Gastrocnemius medialis (tissue), 4 donors: ENCODE measurements at regions not wholly inside any gene's neighbourhood (a gene's known extent, or its start where the extent isn't known, plus 50 kb on each side); places are given as distances from the start of the nearest gene placed in this dataset.
A peak's percentile ranks its signal among the peaks of the same experiment; 100 is the strongest.

Experiments
- ATAC-seq, 2 donors: fragments of 150-250 bp; one replicate each; pipeline ENCODE4 v1.9.1; 2016
- DNase-seq, 2 donors: peaks; one replicate each; pipeline ENCODE4 v3.0.0-alpha.2; 2019
- H3K27ac ChIP-seq, 4 donors: fragments of 200-600 bp; sonication (generic); 1 replicate in 1 of 4; 2 replicates in 3 of 4; pipeline ENCODE4 v1.5.1; 2016 to 2018; ENCODE audit warnings: mild to moderate bottlenecking in 2 of 4, moderate library complexity in 1 of 4
- H3K27me3 ChIP-seq, 3 donors: fragments of 200-600 bp; sonication (generic) in 2 of 3; 1 replicate in 1 of 3; 2 replicates in 2 of 3; pipeline versions ENCODE4 v1.5.1 to v1.6.0; 2016 to 2019; ENCODE audit warnings: mild to moderate bottlenecking in 1 of 3, moderate library complexity in 1 of 3
- H3K36me3 ChIP-seq, 2 donors: fragments of 200-600 bp; sonication (generic) in 1 of 2; one replicate each; pipeline ENCODE4 v1.5.1; 2017 to 2018
- H3K4me1 ChIP-seq, 2 donors: fragments of 200-600 bp; sonication (generic) in 1 of 2; one replicate each; pipeline ENCODE4 v1.5.1; 2016 to 2017; ENCODE audit warnings: mild to moderate bottlenecking in 2 of 2
- H3K4me3 ChIP-seq, 4 donors: fragments of 200-600 bp; sonication (generic) in 3 of 4; 1 replicate in 1 of 4; 2 replicates in 3 of 4; pipeline ENCODE4 v1.5.1; 2016 to 2019; ENCODE audit warnings: mild to moderate bottlenecking in 2 of 4
- H3K9me3 ChIP-seq, 3 donors: fragments of 200-600 bp; sonication (generic) in 2 of 3; 1 replicate in 1 of 3; 2 replicates in 2 of 3; pipeline ENCODE4 v1.5.1; 2016 to 2019
- CTCF ChIP-seq, 5 experiments: fragments of 450-650 bp in 3 of 5; fragments of 200-600 bp in 2 of 5; sonication (generic) in 2 of 5; IDR thresholded peaks in 4 of 5; conservative IDR thresholded peaks in 1 of 5; 1 replicate in 4 of 5; 2 replicates in 1 of 5; pipeline ENCODE4 v1.5.1; 2016 to 2019; ENCODE audit warnings: antibody characterized with exemption in 5 of 5, mild to moderate bottlenecking in 3 of 5, moderate library complexity in 3 of 5
- POLR2A ChIP-seq, 2 donors: fragments of 450-650 bp; IDR thresholded peaks; one replicate each; pipeline ENCODE4 v1.6.1; 2017; ENCODE audit warnings: antibody characterized with exemption in 2 of 2, mild to moderate bottlenecking in 2 of 2, moderate library complexity in 2 of 2
- in situ Hi-C, 4 donors: fragments of 200-750 bp; cut with MboI; loops; one replicate each; pipeline versions ENCODE4 v1.15.0 to v1.8.0; 2017; ENCODE audit warnings: low sequenced_read_pairs in 4 of 4
- intact Hi-C: fragments of 100-400 bp; cut with DNase I; formaldehyde crosslinking; loops from one replicate; pipeline ENCODE4 v1.15.1; 2023; ENCODE audit warnings: low total_unique reads

- Histone ChIP-seq H3K36me3 (no peaks in the 10 kb centered on the region), H3K4me3 (no peak overlapping the region), H3K27ac (no peak overlapping the region), H3K4me1 (no peaks in the 10 kb centered on the region), H3K9me3 (no peaks in the 10 kb centered on the region), H3K27me3 (no peaks in the 10 kb centered on the region)
- intact Hi-C loops (no loop called here), in situ Hi-C loops (no loop called here)
- no peak for TF ChIP-seq POLR2A (IDR thresholded peaks at IDR 0.05)
- no peak for TF ChIP-seq CTCF (IDR thresholded peaks at IDR 0.05 in 4 of 5, conservative IDR thresholded peaks at IDR 0.05 in 1 of 5)
- DNase-seq (no peak), ATAC-seq (no peak)
Measured at GRCh38 chr10:117464176-117464575, 78.4 kb upstream of the EMX2 start.

DNA sequence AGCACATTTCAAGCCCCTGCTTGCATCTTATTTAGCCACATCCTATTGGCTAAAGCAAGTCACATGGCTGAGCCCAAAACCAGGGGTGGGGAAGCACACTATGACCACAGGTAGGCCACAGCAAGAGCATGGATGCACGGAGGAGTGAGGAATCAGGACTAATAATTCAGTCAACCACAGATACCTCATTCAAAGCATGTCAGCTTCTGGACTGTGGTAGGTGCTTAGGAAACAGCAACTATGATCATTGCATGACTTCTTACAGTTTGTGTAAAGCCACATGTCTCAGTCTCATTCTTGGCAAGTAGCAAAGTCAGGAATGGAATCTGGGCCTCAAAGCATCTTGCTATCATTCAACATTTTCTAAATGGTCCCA is 79.0 kb upstream of the EMX2 start:
- intact Hi-C loops (no loop called here), in situ Hi-C loops (no loop called here)
- no peaks in the 10 kb centered on the region for H3K9me3 ChIP-seq
- no peaks in the 10 kb centered on the region for H3K4me1 ChIP-seq
- no peak overlapping the region for H3K27ac ChIP-seq
- H3K27me3 ChIP-seq: no peaks in the 10 kb centered on the region
- no peaks in the 10 kb centered on the region for H3K36me3 ChIP-seq
- no peak for DNase-seq
- TF ChIP-seq POLR2A (IDR thresholded peaks at IDR 0.05) (no peak), CTCF (IDR thresholded peaks at IDR 0.05 in 4 of 5, conservative IDR thresholded peaks at IDR 0.05 in 1 of 5) (no peak)
- H3K4me3 ChIP-seq: no peak overlapping the region
- ATAC-seq: no peak

DNA sequence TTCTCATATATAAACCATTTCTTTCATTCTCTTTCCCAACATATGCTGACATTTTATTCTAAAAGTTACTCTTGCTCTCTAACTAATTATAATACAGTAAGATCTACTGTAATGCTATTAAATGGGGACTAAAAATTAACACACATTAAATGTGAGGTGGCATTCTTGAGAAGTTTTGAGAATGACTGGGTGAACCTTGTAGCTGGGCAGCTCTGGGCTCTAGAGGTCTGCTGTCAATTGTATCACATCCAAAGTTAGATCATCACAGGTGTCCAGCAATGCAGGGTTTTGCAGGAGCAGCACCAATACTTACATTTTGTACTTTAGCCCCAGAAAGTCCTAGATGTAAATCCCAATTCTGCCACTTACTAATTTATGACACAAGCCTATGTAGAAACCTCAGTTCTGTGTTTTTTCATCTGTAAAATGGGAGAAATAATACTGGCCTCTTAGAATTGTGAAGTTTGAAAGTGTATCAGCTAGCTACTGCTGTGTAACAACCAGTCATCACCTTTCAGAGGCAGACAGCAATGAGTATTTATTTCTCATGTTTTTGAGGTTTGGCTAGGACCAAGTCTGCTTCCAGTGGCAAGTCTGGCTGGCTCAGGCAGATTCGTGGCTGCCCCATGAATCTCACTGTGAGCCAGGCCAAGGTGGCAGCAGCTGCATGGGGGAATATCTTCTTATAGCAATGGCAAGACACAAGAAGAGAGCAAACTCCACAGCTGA is 79.6 kb upstream of the EMX2 start:
- no peaks in the 10 kb centered on the region for H3K9me3 ChIP-seq
- no peaks in the 10 kb centered on the region for H3K27me3 ChIP-seq
- no peak overlapping the region for H3K27ac ChIP-seq
- in situ Hi-C loops: no loop called here
- no peak for TF ChIP-seq POLR2A (IDR thresholded peaks at IDR 0.05)
- no peak for TF ChIP-seq CTCF (IDR thresholded peaks at IDR 0.05 in 4 of 5, conservative IDR thresholded peaks at IDR 0.05 in 1 of 5)
- H3K4me1 ChIP-seq: no peaks in the 10 kb centered on the region
- intact Hi-C loops: no loop called here
- DNase-seq (no peak), ATAC-seq (no peak)
- H3K36me3 ChIP-seq: no peaks in the 10 kb centered on the region
- no peak overlapping the region for H3K4me3 ChIP-seq

- in situ Hi-C loops: no loop called here
- no peak for DNase-seq
Measured at GRCh38 chr10:117462424-117462792, 80.1 kb upstream of the EMX2 start.

More at GRCh38 chr10:117462424-117462792, 80.1 kb upstream of the EMX2 start:
- Histone ChIP-seq H3K36me3 (no peaks in the 10 kb centered on the region), H3K27me3 (no peaks in the 10 kb centered on the region), H3K4me3 (no peak overlapping the region), H3K27ac (peak overlapping the region in 2 of 4 donors; percentile 23 to 33), H3K4me1 (no peaks in the 10 kb centered on the region), H3K9me3 (no peaks in the 10 kb centered on the region)
- TF ChIP-seq POLR2A (IDR thresholded peaks at IDR 0.05) (no peak), CTCF (IDR thresholded peaks at IDR 0.05 in 4 of 5, conservative IDR thresholded peaks at IDR 0.05 in 1 of 5) (no peak)
- ATAC-seq: no peak
- intact Hi-C loops: no loop called here
